Skin of body (tissue), 1 donor: ENCODE measurements at regions not wholly inside any gene's neighbourhood (a gene's known extent, or its start where the extent isn't known, plus 50 kb on each side); places are given as distances from the start of the nearest gene placed in this dataset.
"Not testable (repeated sequence)": the region's sequence is repeated elsewhere in the genome, so short reads cannot be mapped to it uniquely, and the experiment has no call there.

Experiments used
- DNase-seq: peaks from one replicate; lab custom pipeline; 2025; lab: John Stamatoyannopoulos, UW

GRCh38 chr2:195317550-195317949, 339.5 kb upstream of the SLC39A10 start:
- DNase-seq, result no peak

- DNase-seq, result no peak
These were observed 340.5 kb upstream of the SLC39A10 start for GRCh38 chr2:195316486-195316885.

- DNase-seq, result no peak
These were observed 343.1 kb upstream of the SLC39A10 start for GRCh38 chr2:195313962-195314361.

- DNase-seq, result no peak
These were observed 344.4 kb upstream of the SLC39A10 start for GRCh38 chr2:195312662-195313061.

- no peak for DNase-seq
These were observed 348.9 kb upstream of the SLC39A10 start for GRCh38 chr2:195308163-195308562.

- DNase-seq, result no peak
These were observed 349.3 kb upstream of the SLC39A10 start for GRCh38 chr2:195307751-195308150.

- no peak for DNase-seq
These were observed 352.7 kb upstream of the SLC39A10 start for GRCh38 chr2:195304310-195304709.

- DNase-seq, result no peak
These were observed 356.4 kb upstream of the SLC39A10 start for GRCh38 chr2:195300631-195301030.

- no peak for DNase-seq
These were observed 357.4 kb upstream of the SLC39A10 start for GRCh38 chr2:195299600-195299999.

- no peak for DNase-seq
These were observed 360.5 kb upstream of the SLC39A10 start for GRCh38 chr2:195296490-195296889.

GRCh38 chr2:195289081-195289480, 367.9 kb upstream of the SLC39A10 start:
- no peak for DNase-seq

- DNase-seq, result no peak
These were observed 377.1 kb upstream of the SLC39A10 start for GRCh38 chr2:195279840-195280427.

- DNase-seq, result no peak
These were observed 386.5 kb upstream of the SLC39A10 start for GRCh38 chr2:195270466-195271039.

- no peak for DNase-seq
These were observed 387.8 kb upstream of the SLC39A10 start for GRCh38 chr2:195269220-195269619.

GRCh38 chr2:195257979-195258378, 399.0 kb upstream of the SLC39A10 start:
- no peak for DNase-seq

- DNase-seq, result no peak
These were observed 405.0 kb upstream of the SLC39A10 start for GRCh38 chr2:195252018-195252417.

- DNase-seq, result no peak
These were observed 405.8 kb upstream of the SLC39A10 start for GRCh38 chr2:195251214-195251613.

GRCh38 chr2:195238826-195239225, 418.2 kb upstream of the SLC39A10 start:
- no peak for DNase-seq

- DNase-seq, result no peak
These were observed 418.6 kb upstream of the SLC39A10 start for GRCh38 chr2:195238379-195238778.

GRCh38 chr2:195228547-195228946, 428.5 kb upstream of the SLC39A10 start:
- DNase-seq, result not testable (repeated sequence)

GRCh38 chr2:195214072-195214471, 443.0 kb upstream of the SLC39A10 start:
- no peak for DNase-seq

GRCh38 chr2:195212586-195212985, 444.4 kb upstream of the SLC39A10 start:
- no peak for DNase-seq

- no peak for DNase-seq
These were observed 454.7 kb upstream of the SLC39A10 start for GRCh38 chr2:195202163-195202845.
